ENCODE measurements at regions not wholly inside any gene's neighbourhood (a gene's known extent, or its start where the extent isn't known, plus 50 kb on each side); places are given as distances from the start of the nearest gene placed in this dataset.
"Not testable (repeated sequence)": the region's sequence is repeated elsewhere in the genome, so short reads cannot be mapped to it uniquely, and the experiment has no call there.

DNA sequence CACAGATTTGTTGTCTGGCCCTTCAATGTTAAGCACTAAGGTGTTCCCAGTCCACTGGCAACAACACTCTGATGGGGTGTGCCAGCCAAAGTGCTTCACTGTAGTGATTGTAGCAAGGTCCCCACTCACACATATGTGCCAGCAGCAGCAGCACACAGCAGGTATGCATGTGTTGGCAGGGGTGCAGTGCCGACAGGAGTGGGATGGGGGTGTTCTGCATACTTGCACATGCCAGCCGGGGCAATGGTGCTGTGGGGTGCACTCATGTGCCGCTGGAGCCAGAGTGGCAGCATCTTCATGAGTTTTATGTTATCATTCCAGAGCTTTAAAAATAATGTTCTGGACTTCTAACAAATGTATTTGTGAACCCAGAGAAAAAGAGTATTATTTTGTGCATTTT, 148.1 kb downstream of the TP53TG3D start:
- TF ChIP-seq, protein P1, sequence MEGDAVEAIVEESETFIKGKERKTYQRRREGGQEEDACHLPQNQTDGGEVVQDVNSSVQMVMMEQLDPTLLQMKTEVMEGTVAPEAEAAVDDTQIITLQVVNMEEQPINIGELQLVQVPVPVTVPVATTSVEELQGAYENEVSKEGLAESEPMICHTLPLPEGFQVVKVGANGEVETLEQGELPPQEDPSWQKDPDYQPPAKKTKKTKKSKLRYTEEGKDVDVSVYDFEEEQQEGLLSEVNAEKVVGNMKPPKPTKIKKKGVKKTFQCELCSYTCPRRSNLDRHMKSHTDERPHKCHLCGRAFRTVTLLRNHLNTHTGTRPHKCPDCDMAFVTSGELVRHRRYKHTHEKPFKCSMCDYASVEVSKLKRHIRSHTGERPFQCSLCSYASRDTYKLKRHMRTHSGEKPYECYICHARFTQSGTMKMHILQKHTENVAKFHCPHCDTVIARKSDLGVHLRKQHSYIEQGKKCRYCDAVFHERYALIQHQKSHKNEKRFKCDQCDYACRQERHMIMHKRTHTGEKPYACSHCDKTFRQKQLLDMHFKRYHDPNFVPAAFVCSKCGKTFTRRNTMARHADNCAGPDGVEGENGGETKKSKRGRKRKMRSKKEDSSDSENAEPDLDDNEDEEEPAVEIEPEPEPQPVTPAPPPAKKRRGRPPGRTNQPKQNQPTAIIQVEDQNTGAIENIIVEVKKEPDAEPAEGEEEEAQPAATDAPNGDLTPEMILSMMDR (IDR thresholded peaks at IDR 0.05; ENCODE audit: poor library complexity) = not testable (repeated sequence)
- TF ChIP-seq EZH2 (IDR thresholded peaks at IDR 0.05; ENCODE audit: borderline replicate concordance) = not testable (repeated sequence)

Measured in hepatocyte (in vitro differentiated cells).